NCI-H2196 (cell line): ENCODE measurements at regions not wholly inside any gene's neighbourhood (a gene's known extent, or its start where the extent isn't known, plus 50 kb on each side); places are given as distances from the start of the nearest gene placed in this dataset.

Experiments
- DNase-seq: peaks from one replicate; lab custom pipeline; 2025; ENCODE audit not compliant: unreplicated experiment; lab: John Stamatoyannopoulos, UW

GRCh38 chrY:8553614-8554013 is 783.6 kb upstream of the TSPY4 start:
- DNase-seq, result no peak

- no peak for DNase-seq
These were observed 775.9 kb upstream of the TSPY4 start for GRCh38 chrY:8561385-8561784.

GRCh38 chrY:8562456-8563090 is 774.7 kb upstream of the TSPY4 start:
- no peak for DNase-seq

DNA sequence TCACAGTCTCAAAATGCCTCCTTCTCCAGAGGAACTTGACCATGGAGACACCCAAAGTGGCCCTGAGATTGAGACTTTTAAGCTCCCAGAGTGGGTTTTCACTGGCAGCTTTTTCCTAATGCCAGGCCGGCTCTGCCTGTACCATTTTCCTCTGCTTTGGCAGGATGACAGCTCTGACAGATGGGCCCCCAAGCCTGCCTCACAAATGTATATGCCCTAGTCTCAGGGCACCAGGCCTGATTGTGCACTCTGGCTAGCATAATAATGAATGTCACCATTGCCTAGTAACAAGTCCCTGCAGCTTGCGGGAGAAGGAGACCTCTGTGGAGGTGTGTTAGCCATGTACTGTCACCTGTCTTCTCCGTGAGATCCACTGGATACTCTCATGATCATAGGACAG is 772.8 kb upstream of the TSPY4 start:
- DNase-seq, result no peak

DNA sequence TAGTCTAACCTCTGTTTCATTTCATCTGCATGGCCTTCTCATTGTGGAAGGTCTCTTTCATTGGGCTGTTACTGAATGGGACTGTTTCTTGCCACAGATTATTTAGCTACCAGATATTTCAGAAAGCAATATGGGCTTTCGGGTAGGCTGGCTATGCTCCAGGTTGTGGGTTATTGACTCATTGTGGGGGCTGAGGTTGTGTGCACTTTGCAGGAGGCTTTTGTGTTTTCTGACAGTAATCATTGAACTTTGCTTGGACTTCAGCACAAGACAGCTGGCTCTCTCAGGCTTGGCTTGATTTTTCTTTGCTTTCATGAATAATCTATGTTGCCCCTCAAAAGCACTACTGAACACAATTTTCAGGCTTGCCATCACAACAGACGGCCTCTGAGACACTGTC is 771.1 kb upstream of the TSPY4 start:
- DNase-seq, result no peak

GRCh38 chrY:8570384-8570783 is 766.9 kb upstream of the TSPY4 start:
- no peak for DNase-seq

GRCh38 chrY:8572916-8573315 is 764.3 kb upstream of the TSPY4 start:
- no peak for DNase-seq

- DNase-seq, result no peak
These were observed 754.9 kb upstream of the TSPY4 start for GRCh38 chrY:8582277-8582850.

DNA sequence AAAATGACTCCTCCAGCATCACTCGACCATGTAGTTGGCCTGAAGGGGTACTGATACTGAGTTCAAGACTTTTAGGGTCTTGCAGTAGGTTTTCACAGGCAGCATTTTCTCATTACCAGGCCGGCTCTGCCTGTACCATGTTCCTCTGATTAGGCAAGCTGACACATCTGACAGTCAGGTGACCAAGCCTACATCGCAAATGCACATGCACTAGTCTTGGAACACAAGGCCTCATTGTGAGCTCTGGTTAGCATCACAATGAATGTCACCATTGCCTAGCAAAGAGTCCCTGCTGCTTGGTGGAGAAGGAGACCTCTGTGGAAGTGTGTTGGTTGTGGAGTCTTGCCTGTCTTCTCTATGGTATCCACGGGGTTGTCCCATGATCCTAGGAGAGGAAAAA is 754.1 kb upstream of the TSPY4 start:
- DNase-seq, result no peak

DNA sequence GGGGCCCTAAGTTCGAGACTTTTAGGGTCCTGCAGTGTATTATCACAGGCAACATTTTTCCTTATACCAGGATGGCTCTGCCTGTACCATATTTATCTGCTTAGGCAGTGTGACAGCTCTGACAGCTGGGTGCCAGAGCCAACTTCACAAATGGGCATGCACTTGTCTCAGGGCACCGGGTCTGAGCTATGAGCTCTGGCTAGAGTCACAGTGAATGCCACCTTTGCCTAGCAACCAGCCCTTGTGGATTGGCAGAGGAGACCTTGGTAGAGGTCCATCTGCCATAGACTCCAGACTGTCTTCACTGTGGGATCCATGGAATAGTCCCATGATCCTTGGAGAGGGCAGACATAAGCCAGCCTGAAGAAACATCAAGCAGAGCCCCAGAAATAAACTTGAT is 746.6 kb upstream of the TSPY4 start:
- no peak for DNase-seq

DNA sequence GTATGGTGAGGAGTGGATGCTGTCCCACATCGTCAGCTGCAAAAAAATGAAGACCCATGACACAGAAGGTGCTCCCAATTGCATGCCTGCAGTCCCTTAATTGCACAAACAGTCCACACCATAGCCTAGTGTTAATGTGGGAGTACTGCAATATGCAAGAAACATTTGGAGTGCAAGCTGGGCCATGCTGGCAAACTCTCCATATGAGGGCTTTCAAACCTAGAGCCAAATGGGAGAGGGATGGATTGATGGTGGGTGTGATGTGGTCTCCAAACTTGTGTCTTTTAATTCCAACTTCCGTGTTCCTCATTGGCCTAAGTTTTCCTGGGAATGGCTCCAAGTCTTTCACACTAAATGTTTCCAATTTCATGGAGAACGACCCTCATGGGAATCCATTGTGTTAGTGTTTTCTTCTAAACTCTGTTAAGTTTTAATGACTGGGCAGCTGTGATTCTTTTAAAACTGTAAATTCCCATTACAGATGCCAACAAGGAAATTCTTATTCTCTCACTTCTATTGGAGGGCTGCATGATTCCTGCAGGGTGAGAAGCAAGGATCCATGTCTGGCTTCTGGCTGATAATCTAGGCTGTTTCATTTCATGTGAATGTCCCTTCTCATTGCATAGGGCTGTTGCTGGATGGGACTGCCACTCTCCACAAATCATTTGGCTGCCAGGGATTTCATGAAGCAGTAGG is 745.3 kb upstream of the TSPY4 start:
- no peak for DNase-seq

DNA sequence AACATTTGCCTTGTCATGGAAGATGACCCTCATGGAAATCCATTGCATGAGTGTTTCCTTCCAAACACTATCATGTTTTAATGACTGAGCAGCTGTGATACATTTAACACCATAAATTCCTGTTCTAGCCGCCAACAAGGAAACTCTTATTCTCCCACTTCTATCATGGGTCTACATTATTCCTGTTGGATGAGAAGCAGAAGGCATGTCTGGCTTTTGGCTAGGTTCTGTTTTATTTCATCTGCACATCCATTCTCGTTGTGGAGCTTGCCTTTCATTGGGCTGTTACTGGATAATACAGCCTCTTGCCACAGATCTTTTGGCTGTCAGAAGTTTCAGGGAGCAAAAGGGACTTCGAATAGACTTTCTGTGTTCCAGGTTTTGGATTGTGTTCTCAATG is 742.6 kb upstream of the TSPY4 start:
- DNase-seq, result no peak

DNA sequence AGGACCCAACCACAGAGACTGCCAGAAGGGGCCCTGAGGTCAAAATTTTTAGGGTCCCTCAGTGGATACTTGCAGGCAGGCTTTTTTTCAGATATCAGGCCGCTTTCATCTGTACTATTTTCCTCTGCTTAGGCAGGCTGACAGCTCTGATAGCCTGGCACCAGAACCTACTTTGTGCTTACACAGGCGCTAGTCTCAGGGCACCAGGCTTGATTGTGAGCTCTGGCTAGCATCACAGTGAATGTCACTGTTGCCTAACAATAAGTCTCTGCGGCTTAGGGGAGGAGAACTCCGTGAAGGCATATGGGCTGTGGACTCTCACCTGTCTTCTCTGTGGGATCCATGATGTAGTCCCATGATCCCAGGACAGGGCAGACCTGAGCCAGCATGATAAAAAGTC is 738.1 kb upstream of the TSPY4 start:
- DNase-seq, result no peak

GRCh38 chrY:8610620-8611019 is 726.6 kb upstream of the TSPY4 start:
- DNase-seq, result no peak

DNA sequence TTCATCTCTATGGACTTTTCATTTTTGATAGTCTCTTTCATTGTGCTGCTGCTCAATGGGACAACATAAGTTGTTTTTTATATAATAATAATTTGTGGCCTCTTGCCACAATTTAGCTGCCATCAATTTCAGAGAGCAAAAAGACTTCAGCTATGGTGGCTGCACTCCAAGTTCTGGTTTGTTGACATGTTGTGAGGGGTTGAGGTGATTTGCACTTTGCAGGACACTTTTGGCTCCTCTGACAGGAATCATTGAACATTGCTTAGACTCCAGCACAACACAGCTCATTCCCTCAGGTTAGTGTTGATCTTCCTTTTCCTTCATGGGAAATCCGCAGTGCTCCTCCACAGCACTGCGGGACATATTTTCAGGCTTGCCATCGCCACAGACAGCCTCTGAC is 725.4 kb upstream of the TSPY4 start:
- no peak for DNase-seq

DNA sequence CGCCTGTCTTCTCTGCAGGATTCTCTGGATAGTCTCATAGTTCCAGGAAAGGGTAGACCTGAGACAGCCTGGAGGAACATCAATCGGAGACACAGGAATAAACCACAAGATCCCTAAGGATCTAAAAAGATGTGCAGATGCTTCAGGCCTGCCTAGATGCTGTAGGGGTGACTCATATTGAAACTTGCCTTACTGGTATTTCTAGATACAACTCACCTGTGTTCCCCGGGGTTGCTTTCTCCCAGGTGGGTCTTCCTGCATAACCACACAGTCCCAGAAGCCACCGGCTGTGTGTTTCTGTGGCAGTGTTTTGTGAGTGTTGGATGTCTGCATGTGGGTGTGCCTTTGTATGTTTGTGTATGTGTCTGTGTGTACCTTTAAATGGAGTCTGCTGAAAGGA is 719.0 kb upstream of the TSPY4 start:
- no peak for DNase-seq

- DNase-seq, result peak; percentile 6
These were observed 715.1 kb upstream of the TSPY4 start for GRCh38 chrY:8622156-8622555.

DNA sequence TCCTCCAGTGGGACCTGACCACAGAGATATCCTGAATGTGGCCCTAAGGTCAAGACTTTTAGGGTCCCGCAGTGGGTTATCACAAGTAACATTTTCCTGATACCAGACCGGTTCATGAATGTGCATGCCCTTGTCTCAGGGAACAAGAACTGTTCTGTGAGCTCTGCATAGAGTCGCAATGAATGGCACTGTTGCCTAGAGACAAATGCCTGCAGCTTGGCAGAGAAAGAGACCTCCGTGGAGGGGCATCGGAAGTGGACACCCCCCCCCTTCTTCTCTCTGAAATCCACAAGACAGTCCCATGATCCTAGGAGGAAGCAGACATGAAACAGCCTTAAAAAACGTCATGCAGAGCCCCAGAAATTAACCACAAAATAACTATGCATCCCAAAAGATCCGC is 714.4 kb upstream of the TSPY4 start:
- DNase-seq, result no peak

- no peak for DNase-seq
These were observed 707.6 kb upstream of the TSPY4 start for GRCh38 chrY:8629636-8630035.

GRCh38 chrY:8638111-8638510 is 699.2 kb upstream of the TSPY4 start:
- no peak for DNase-seq

GRCh38 chrY:8644926-8645325 is 692.3 kb upstream of the TSPY4 start:
- DNase-seq, result no peak

- no peak for DNase-seq
These were observed 684.8 kb upstream of the TSPY4 start for GRCh38 chrY:8652445-8652844.

- no peak for DNase-seq
These were observed 682.2 kb upstream of the TSPY4 start for GRCh38 chrY:8655017-8655416.
